C4-2B (cell line): ENCODE measurements at regions not wholly inside any gene's neighbourhood (a gene's known extent, or its start where the extent isn't known, plus 50 kb on each side); places are given as distances from the start of the nearest gene placed in this dataset.
"Not testable (repeated sequence)": the region's sequence is repeated elsewhere in the genome, so short reads cannot be mapped to it uniquely, and the experiment has no call there.

Experiments
- ZFX ChIP-seq: fragments of 450-650 bp; IDR thresholded peaks from 2 replicates; pipeline ENCODE4 v1.6.1; 2017
- TF ChIP-seq, protein P1 (sequence below): fragments of 450-650 bp; conservative IDR thresholded peaks from 2 replicates; pipeline ENCODE4 v1.5.1; 2017; ENCODE audit warnings: mild to moderate bottlenecking

DNA sequence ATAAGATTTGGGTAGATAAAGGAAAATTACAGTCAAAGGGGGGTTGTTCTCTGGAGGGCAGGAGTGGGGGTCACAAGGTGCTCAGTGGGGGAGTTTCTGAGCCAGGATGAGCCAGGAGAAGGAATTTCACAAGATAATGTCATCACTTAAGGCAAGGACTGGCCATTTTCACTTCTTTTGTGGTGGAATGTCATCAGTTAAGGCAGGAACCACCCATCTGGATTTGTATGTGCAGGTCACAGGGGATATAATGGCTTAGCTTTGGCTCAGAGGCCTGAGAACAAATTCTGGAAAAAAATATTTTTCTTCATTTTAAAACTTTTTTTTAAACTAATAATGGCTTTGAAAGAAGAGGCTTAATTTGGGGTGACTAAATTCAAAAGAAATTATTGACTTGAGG is 94.5 kb downstream of the ZNF486 start:
- TF ChIP-seq, protein P1, sequence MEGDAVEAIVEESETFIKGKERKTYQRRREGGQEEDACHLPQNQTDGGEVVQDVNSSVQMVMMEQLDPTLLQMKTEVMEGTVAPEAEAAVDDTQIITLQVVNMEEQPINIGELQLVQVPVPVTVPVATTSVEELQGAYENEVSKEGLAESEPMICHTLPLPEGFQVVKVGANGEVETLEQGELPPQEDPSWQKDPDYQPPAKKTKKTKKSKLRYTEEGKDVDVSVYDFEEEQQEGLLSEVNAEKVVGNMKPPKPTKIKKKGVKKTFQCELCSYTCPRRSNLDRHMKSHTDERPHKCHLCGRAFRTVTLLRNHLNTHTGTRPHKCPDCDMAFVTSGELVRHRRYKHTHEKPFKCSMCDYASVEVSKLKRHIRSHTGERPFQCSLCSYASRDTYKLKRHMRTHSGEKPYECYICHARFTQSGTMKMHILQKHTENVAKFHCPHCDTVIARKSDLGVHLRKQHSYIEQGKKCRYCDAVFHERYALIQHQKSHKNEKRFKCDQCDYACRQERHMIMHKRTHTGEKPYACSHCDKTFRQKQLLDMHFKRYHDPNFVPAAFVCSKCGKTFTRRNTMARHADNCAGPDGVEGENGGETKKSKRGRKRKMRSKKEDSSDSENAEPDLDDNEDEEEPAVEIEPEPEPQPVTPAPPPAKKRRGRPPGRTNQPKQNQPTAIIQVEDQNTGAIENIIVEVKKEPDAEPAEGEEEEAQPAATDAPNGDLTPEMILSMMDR, result not testable (repeated sequence)
- TF ChIP-seq ZFX, result not testable (repeated sequence)
